Ovary (tissue), 3 donors: ENCODE measurements at regions not wholly inside any gene's neighbourhood (a gene's known extent, or its start where the extent isn't known, plus 50 kb on each side); places are given as distances from the start of the nearest gene placed in this dataset.

Experiments
- EP300 ChIP-seq: sonication (generic); formaldehyde crosslinking; IDR thresholded peaks from one replicate; pipeline ENCODE4 v1.6.1; 2017; ENCODE audit warnings: antibody characterized with exemption
- POLR2A ChIP-seq: fragments of 450-650 bp; IDR thresholded peaks from one replicate; pipeline ENCODE4 v1.6.1; 2017; ENCODE audit warnings: antibody characterized with exemption, mild to moderate bottlenecking, moderate library complexity
- TF ChIP-seq, protein P1 (sequence below), 3 donors: fragments of 450-650 bp in 2 of 3; fragments of 200-600 bp in 1 of 3; IDR thresholded peaks; one replicate each; pipeline versions ENCODE4 v1.5.1 to v1.8.0; 2016 to 2022; ENCODE audit warnings: antibody characterized with exemption in 3 of 3, mild to moderate bottlenecking in 1 of 3
- donor health status: DM: no; HTN: no; CAD: no.

- TF ChIP-seq, protein P1, sequence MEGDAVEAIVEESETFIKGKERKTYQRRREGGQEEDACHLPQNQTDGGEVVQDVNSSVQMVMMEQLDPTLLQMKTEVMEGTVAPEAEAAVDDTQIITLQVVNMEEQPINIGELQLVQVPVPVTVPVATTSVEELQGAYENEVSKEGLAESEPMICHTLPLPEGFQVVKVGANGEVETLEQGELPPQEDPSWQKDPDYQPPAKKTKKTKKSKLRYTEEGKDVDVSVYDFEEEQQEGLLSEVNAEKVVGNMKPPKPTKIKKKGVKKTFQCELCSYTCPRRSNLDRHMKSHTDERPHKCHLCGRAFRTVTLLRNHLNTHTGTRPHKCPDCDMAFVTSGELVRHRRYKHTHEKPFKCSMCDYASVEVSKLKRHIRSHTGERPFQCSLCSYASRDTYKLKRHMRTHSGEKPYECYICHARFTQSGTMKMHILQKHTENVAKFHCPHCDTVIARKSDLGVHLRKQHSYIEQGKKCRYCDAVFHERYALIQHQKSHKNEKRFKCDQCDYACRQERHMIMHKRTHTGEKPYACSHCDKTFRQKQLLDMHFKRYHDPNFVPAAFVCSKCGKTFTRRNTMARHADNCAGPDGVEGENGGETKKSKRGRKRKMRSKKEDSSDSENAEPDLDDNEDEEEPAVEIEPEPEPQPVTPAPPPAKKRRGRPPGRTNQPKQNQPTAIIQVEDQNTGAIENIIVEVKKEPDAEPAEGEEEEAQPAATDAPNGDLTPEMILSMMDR (IDR thresholded peaks at IDR 0.05) = no peak
- no peak for TF ChIP-seq POLR2A
- no peak for TF ChIP-seq EP300
These were observed 122.0 kb upstream of the ID4 start for GRCh38 chr6:19715167-19715551.
